Fibroblast of skin of abdomen (primary cell): ENCODE measurements at regions not wholly inside any gene's neighbourhood (a gene's known extent, or its start where the extent isn't known, plus 50 kb on each side); places are given as distances from the start of the nearest gene placed in this dataset.

Source experiments
- DNase-seq: peaks from one replicate; pipeline ENCODE4 v3.0.0-alpha.2; 2013

DNA sequence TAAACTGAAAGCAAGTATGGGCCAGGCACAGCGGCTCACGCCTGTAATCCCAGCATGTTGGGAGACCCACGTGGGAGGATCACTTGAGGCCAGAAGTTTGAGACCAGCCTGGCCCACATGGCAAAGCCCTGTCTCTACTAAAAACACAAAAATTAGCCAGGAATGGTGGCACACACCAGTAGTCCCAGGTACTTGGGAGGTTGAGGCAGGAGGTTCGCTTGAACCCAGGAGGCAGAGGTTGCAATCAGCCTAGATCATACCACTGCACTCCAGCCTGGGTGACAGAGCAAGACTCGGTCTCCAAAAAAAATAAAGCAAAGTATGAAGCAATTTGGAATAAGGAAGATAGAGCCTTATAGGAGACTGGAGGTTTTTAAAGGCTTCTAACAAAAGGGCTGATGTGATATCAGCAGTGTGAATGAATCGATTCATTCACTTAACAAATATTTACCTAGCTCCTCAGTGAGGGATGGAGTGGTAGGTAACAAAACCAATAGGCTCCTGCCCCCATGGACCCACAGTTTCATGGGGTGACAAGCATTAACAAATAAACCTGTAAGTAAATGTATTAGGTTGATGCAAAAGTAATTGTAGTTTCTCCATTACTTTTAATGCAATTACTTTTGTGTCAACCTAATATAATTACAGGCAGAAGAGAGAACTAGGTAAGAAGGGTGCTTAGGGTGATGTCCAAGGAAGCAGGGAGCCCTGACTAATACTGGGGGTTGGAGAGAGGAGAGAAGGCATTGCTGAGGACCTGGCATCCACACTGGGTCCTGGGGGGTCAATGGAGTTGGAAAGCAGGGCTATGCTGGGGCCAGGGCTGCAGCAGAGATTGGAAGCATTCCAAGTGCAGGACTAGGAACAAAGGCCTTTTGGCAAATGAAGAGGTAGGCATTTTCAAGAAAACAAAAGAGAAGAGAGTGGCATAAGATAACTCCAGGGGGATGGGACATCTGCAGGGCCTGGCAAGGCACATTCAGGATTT is 195.4 kb upstream of the ARL4C start:
- no peak for DNase-seq

GRCh38 chr2:234691214-234691575 is 194.3 kb upstream of the ARL4C start:
- DNase-seq = no peak

GRCh38 chr2:234690569-234691213 is 193.8 kb upstream of the ARL4C start:
- DNase-seq = peak; percentile 40

- no peak for DNase-seq
Measured at GRCh38 chr2:234689911-234690379, 193.1 kb upstream of the ARL4C start.

DNA sequence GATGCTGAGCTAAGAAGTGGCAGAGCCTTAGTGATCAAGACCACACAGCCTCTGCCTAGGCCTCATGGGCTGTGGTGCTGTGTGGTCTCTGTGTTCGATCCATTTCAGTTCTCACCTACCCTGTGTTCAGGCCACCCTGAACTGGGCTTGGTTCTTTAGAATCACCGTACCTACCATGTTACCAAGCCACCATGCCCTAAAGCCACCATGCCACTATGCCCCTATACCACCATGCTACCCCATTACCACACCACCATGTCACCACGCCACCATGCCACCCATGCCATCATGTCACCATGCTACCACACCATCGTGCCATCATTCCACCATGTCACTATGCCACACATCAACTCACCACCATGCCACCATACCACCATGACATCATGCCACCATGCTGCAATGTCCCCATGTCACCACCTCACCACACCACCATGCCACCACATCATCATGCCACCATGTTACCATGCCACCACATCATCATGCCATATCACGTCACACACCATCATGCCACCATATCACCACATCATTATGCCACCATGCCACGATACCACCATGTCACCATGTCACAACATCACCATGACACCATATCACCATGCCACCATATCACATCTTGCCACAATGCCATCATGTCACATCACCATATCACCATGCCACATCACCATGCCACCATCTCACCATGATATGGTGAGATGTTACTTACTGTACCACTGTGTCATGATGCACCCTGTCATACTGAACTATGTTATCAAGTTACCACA is 191.0 kb upstream of the ARL4C start:
- no peak for DNase-seq

DNA sequence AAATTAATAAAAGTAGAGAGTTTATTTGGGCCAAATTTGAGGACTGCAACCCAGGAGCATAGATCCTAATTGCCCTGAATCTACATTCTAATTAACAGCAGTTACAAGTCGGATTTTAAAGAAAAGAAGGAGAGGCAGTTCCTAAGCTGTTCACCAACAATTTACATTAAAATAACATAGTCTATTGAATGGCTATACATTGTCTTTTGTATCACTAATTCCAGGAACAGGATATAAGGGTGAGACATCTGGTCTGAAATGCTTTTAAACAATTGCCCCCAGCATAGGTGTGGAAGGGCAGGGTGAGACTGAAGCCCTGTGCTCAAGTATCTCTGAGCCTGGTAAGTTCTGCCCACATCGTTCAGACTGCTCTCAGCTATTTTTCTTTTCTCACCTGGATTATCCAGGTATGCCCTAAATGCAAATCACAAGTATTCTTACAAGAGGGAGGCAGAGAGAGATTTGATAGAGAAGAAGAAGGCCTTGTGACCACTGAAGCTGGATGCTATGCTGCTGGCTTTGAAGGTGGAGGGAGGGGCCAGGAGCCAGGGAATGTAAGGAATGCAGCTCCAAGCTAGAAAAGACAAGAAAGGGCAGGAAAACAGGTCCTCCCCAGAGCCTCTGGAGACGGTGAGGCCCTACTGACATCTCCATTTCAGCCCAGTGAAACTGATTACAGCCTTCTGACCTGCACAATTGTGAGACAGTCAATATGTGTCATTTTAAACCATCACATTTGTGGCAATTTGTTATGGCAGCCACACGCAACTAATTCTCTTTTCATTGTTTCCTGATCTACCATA is 189.4 kb upstream of the ARL4C start:
- DNase-seq = peak; percentile 60

DNA sequence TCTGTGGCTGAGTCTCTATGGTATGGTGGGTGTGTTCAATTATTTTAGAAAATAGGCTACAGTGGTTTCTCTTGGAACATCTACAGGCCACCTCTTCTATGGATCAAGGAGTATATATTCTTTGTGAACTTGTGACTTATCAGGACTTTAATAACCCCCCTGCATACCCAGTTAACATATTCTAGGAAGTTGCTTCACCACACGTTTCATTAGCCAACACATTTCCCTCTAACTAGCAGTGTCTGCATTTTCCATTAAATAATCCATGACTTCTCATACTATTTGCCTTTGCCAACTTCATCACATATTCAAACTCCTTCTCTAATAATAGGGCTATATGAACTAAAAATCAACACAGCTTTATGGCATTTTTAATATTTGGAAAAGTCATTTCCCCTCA is 187.6 kb upstream of the ARL4C start:
- no peak for DNase-seq

DNA sequence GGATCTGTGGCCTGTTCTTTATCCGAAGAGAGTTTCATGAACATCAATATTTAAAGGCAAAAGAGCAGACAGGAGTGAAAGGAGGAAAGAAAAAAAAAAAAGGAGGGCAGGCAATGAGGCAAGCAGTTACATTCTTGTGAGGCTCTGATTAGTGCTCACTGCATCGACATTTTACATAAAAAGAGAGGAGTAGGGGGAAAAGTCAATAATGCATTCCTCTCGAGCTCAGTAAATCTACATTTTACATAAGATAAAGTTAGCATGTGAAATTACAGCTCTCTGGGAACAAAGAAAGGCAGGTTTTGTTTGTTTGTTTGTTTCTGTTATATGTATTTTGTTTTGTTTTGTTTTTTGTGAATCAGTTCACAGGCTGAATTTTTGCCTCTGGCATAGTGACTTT is 187.1 kb upstream of the ARL4C start:
- no peak for DNase-seq

DNA sequence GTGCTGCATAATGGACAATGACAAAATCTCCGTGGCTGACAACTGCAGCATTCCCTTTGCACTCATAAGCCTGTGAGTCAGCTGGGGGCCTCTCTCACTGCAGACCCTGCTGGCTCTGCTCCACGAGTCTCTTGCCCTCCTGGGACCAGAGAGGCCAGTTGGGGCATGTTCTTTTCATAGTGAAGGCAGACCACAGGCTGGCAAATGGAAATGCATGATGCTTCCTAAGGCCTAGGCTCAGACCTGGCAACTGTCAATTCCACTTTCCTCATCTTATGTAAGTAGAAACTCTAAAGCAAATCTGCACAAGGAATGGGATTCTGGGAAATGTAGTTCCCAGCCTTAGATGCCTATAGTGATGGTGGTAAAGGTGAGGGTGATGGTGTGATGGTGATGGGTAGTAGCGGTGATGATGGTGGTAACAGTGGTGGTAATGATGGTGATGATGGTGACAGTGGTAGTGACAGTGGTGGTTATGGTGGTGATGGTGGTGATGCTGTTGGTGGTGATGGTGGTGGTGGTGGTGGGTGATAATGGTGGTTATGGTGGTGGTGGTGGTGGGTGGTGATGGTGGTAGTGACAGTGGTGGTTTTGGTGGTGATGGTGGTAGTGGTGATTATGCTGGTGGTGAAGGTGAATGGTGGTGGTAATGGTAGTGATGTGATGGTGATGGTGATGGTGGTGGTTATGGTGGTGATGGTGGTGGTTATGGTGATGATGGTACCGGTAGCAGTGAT is 185.8 kb upstream of the ARL4C start:
- no peak for DNase-seq

- DNase-seq = no peak
Measured at GRCh38 chr2:234680688-234681619, 184.1 kb upstream of the ARL4C start.

GRCh38 chr2:234679741-234680687 is 183.1 kb upstream of the ARL4C start:
- peak; percentile 98 for DNase-seq

GRCh38 chr2:234679301-234679740 is 182.4 kb upstream of the ARL4C start:
- peak; percentile 15 for DNase-seq

GRCh38 chr2:234678711-234679110 is 181.8 kb upstream of the ARL4C start:
- DNase-seq = peak; percentile 79

GRCh38 chr2:234677758-234678538 is 181.1 kb upstream of the ARL4C start:
- peak; percentile 69 for DNase-seq

DNA sequence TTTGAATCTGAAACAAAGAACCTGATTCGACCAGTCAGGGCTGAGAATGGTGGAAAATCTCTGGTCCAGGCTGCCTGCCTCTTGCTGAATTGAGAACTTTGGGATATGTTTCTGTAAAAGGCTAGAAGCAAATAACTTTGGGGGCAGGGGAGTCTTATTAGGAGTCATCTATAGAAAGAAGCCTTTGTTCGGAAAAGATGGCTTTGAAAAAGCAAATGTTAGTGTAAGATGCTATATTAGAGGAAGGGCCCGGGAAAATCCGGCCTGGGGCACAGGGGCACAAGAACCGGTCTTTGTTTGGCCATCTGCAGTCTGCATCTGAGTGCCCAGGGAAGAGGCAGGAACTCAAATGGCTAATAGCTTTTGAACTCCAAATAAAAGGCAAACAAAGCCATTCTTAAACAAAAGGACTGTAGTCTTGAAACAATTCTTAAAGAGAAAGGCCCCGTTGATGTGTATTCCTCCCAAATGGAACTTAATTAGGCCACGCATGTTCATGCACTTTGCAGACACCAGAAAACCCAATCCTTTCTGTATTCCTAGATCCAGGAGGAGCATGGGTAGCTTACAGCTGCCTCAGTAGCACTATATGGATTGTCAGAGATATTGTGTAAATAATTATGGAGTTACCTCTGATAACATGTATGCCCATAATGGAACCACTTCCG is 180.0 kb upstream of the ARL4C start:
- no peak for DNase-seq

DNA sequence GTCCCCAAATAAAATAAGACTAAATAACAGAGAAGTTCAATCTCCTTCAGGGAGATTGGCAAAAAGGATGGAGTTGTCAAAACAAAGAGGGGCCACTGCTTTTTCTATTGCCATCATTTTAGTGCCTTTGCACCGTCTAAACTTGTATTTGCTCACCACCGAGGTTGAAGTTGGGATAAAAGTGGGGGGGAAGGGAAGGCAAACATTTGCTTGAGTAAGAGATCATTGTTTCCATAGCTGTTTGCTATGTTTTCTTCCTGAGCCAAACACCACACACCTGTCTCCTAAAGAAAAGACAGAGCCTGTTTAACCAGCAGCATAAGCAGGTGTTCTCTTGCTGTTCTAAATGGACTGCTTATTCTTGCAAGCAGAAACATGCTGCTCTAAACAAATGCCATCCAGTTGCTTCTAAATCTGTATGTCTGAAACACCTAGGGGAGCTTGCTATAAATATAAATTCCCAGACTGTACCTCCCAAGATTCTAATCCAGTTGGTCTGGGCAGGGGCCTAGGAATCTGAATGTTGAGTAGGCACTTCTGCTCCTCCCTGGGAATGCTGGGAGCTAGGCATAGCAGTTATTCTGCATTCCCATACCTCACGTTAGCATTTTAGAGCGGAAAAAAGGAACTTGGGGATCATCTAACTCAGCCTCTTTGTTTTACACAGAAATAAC is 179.4 kb upstream of the ARL4C start:
- DNase-seq = no peak

DNA sequence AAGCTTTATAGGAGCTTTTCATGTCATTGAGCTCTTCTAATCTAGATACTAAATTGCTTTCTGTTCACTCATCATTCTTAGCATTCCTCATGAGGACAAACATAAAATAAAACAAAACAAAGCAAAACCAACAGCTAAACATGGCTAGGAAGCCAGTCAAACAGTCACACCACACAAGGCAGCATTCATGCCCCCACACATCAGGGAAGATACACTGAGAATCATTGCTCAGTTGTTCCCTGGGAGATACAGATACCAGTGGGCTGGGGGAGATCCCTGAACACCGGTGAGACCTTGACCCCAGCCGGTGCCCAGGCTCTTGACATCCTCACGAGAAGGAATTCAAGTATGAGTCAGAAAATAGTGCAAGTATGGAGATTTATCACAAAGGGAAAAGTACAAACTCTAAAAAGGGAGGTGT is 177.9 kb upstream of the ARL4C start:
- peak; percentile 73 for DNase-seq
